Duodenal mucosa (tissue), 2 donors: ENCODE measurements at regions not wholly inside any gene's neighbourhood (a gene's known extent, or its start where the extent isn't known, plus 50 kb on each side); places are given as distances from the start of the nearest gene placed in this dataset.

Source experiments
- H3K27ac ChIP-seq: one replicate; pipeline ENCODE4 v1.7.0; 2013; ENCODE audit warnings: low read depth, low read length
- H3K27me3 ChIP-seq, 2 donors: one replicate each; pipeline ENCODE4 v1.7.0; 2013; ENCODE audit warnings: low read length in 2 of 2, control low read depth in 1 of 2; ENCODE audit not compliant: insufficient read depth in 2 of 2, control insufficient read depth in 1 of 2
- H3K36me3 ChIP-seq, 2 donors: one replicate each; pipeline ENCODE4 v1.7.0; 2013; ENCODE audit warnings: low read length in 2 of 2, control low read depth in 1 of 2; ENCODE audit not compliant: insufficient read depth in 2 of 2, control insufficient read depth in 1 of 2
- H3K4me1 ChIP-seq, 2 donors: one replicate each; pipeline ENCODE4 v1.7.0; 2013; ENCODE audit warnings: low read length in 2 of 2, control low read depth in 1 of 2; ENCODE audit not compliant: insufficient read depth in 2 of 2, control insufficient read depth in 1 of 2
- H3K4me3 ChIP-seq, 2 donors: one replicate each; pipeline ENCODE4 v1.7.0; 2013; ENCODE audit warnings: low read length in 2 of 2, low read depth in 1 of 2
- H3K9ac ChIP-seq, 2 donors: one replicate each; pipeline ENCODE4 v1.7.0; 2013; ENCODE audit warnings: low read length in 2 of 2, low read depth in 1 of 2
- H3K9me3 ChIP-seq, 2 donors: one replicate each; pipeline ENCODE4 v1.7.0; 2013; ENCODE audit warnings: low read length in 2 of 2, control low read depth in 1 of 2; ENCODE audit not compliant: control insufficient read depth in 1 of 2

- Histone ChIP-seq H3K9ac (no peak overlapping the region), H3K4me3 (no peak overlapping the region), H3K36me3 (no peaks in the 10 kb centered on the region), H3K4me1 (no peaks in the 10 kb centered on the region), H3K27ac (no peak overlapping the region), H3K27me3 (no peaks in the 10 kb centered on the region), H3K9me3 (no peaks in the 10 kb centered on the region)
Measured at GRCh38 chr2:221103930-221104329, 468.2 kb downstream of the EPHA4 start.

- no peak overlapping the region for H3K27ac ChIP-seq
- H3K4me3 ChIP-seq, result no peak overlapping the region
- no peaks in the 10 kb centered on the region for H3K9me3 ChIP-seq
- no peaks in the 10 kb centered on the region for H3K36me3 ChIP-seq
- H3K4me1 ChIP-seq, result no peaks in the 10 kb centered on the region
- no peak overlapping the region for H3K9ac ChIP-seq
- H3K27me3 ChIP-seq, result no peaks in the 10 kb centered on the region
Measured at GRCh38 chr2:221104361-221104811, 467.7 kb downstream of the EPHA4 start.

GRCh38 chr2:221106241-221106640 is 465.9 kb downstream of the EPHA4 start:
- no peaks in the 10 kb centered on the region for H3K27me3 ChIP-seq
- H3K36me3 ChIP-seq, result no peaks in the 10 kb centered on the region
- no peak overlapping the region for H3K27ac ChIP-seq
- no peak overlapping the region for H3K4me3 ChIP-seq
- no peak overlapping the region for H3K9ac ChIP-seq
- H3K4me1 ChIP-seq, result no peaks in the 10 kb centered on the region
- no peaks in the 10 kb centered on the region for H3K9me3 ChIP-seq

- Histone ChIP-seq H3K27me3 (no peaks in the 10 kb centered on the region), H3K9me3 (no peaks in the 10 kb centered on the region), H3K36me3 (no peaks in the 10 kb centered on the region), H3K9ac (no peak overlapping the region), H3K4me1 (no peaks in the 10 kb centered on the region), H3K4me3 (no peak overlapping the region), H3K27ac (no peak overlapping the region)
Measured at GRCh38 chr2:221107424-221107823, 464.7 kb downstream of the EPHA4 start.

GRCh38 chr2:221109552-221109951 is 462.6 kb downstream of the EPHA4 start:
- Histone ChIP-seq H3K27ac (no peak overlapping the region), H3K4me3 (no peak overlapping the region), H3K9ac (no peak overlapping the region), H3K4me1 (no peaks in the 10 kb centered on the region), H3K27me3 (no peaks in the 10 kb centered on the region), H3K36me3 (no peaks in the 10 kb centered on the region), H3K9me3 (no peaks in the 10 kb centered on the region)

- H3K9me3 ChIP-seq, result no peaks in the 10 kb centered on the region
- no peak overlapping the region for H3K4me3 ChIP-seq
- H3K27me3 ChIP-seq, result no peaks in the 10 kb centered on the region
- H3K4me1 ChIP-seq, result no peaks in the 10 kb centered on the region
- no peak overlapping the region for H3K27ac ChIP-seq
- no peak overlapping the region for H3K9ac ChIP-seq
- H3K36me3 ChIP-seq, result no peaks in the 10 kb centered on the region
Measured at GRCh38 chr2:221111739-221112138, 460.4 kb downstream of the EPHA4 start.

GRCh38 chr2:221112744-221113143 is 459.4 kb downstream of the EPHA4 start:
- Histone ChIP-seq H3K4me3 (no peak overlapping the region), H3K9ac (no peak overlapping the region), H3K36me3 (no peaks in the 10 kb centered on the region), H3K27ac (no peak overlapping the region), H3K4me1 (no peaks in the 10 kb centered on the region), H3K9me3 (no peaks in the 10 kb centered on the region), H3K27me3 (no peaks in the 10 kb centered on the region)

GRCh38 chr2:221115944-221116343 is 456.2 kb downstream of the EPHA4 start:
- no peaks in the 10 kb centered on the region for H3K27me3 ChIP-seq
- no peaks in the 10 kb centered on the region for H3K36me3 ChIP-seq
- no peak overlapping the region for H3K4me3 ChIP-seq
- H3K9ac ChIP-seq, result no peak overlapping the region
- no peak overlapping the region for H3K27ac ChIP-seq
- no peaks in the 10 kb centered on the region for H3K4me1 ChIP-seq
- H3K9me3 ChIP-seq, result no peaks in the 10 kb centered on the region

- no peaks in the 10 kb centered on the region for H3K4me1 ChIP-seq
- no peak overlapping the region for H3K4me3 ChIP-seq
- no peak overlapping the region for H3K27ac ChIP-seq
- no peaks in the 10 kb centered on the region for H3K9me3 ChIP-seq
- no peaks in the 10 kb centered on the region for H3K27me3 ChIP-seq
- no peaks in the 10 kb centered on the region for H3K36me3 ChIP-seq
- H3K9ac ChIP-seq, result no peak overlapping the region
Measured at GRCh38 chr2:221120643-221121042, 451.5 kb downstream of the EPHA4 start.

- no peaks in the 10 kb centered on the region for H3K4me1 ChIP-seq
- H3K36me3 ChIP-seq, result no peaks in the 10 kb centered on the region
- H3K4me3 ChIP-seq, result no peak overlapping the region
- H3K27ac ChIP-seq, result no peak overlapping the region
- no peaks in the 10 kb centered on the region for H3K9me3 ChIP-seq
- no peaks in the 10 kb centered on the region for H3K27me3 ChIP-seq
- no peak overlapping the region for H3K9ac ChIP-seq
Measured at GRCh38 chr2:221123396-221123795, 448.7 kb downstream of the EPHA4 start.
